ENCODE measurements at regions not wholly inside any gene's neighbourhood (a gene's known extent, or its start where the extent isn't known, plus 50 kb on each side); places are given as distances from the start of the nearest gene placed in this dataset.
A peak's percentile ranks its signal among the peaks of the same experiment; 100 is the strongest.

DNA sequence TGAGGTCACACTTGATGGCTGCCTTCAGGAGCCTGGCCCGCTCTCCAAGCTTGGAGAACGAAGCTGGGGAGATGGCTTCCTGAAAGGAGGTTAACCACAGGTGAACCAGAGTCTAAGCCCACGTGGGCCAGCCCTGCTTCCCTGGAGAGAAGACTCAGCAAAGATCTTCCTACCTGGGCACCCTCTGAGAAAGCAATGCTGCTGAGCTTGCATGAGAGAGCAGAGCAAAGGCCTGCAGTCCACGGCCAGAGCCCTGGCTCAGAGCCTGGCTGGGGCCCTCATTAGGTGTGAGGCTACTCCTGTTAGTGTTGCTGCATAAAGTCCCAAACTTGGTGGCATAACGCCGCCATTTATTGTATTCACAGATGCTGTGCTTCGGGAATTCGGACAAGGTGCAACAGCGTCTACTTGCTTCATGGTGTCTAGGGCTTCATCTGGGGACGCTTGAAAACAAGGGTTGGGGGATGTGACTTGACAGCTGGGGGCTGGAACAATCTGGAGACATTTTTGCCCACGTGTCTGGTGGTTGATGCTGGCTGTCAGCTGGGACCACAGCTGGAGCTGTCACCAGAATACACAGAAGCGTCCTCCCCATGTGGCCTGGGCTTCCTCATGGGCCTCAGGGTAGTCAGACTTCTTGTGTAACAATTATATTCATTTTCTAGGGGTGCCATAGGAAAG is 87.9 kb upstream of the MEF2A start:
- no peak for DNase-seq (ENCODE audit: low spot score in 2 of 2)
- TF ChIP-seq, protein P1, sequence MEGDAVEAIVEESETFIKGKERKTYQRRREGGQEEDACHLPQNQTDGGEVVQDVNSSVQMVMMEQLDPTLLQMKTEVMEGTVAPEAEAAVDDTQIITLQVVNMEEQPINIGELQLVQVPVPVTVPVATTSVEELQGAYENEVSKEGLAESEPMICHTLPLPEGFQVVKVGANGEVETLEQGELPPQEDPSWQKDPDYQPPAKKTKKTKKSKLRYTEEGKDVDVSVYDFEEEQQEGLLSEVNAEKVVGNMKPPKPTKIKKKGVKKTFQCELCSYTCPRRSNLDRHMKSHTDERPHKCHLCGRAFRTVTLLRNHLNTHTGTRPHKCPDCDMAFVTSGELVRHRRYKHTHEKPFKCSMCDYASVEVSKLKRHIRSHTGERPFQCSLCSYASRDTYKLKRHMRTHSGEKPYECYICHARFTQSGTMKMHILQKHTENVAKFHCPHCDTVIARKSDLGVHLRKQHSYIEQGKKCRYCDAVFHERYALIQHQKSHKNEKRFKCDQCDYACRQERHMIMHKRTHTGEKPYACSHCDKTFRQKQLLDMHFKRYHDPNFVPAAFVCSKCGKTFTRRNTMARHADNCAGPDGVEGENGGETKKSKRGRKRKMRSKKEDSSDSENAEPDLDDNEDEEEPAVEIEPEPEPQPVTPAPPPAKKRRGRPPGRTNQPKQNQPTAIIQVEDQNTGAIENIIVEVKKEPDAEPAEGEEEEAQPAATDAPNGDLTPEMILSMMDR (IDR thresholded peaks at IDR 0.05) = no peak
- intact Hi-C loops (cut with DNase I) = loop anchor here (2.0 to 5.0 kb wide), 2 partner anchors 29 to 36 kb away; no protein-coding TSS in a partner anchor
- Histone ChIP-seq H3K36me3 (no peaks in the 10 kb centered on the region), H3K4me3 (no peak overlapping the region), H3K27me3 (no peaks in the 10 kb centered on the region), H3K9me3 (no peaks in the 10 kb centered on the region), H3K4me1 (peaks cover 16 to 22% of the 10 kb centered on the region in 2 donors), H3K27ac (peak overlapping the region; percentile 80 to 86)

DNA sequence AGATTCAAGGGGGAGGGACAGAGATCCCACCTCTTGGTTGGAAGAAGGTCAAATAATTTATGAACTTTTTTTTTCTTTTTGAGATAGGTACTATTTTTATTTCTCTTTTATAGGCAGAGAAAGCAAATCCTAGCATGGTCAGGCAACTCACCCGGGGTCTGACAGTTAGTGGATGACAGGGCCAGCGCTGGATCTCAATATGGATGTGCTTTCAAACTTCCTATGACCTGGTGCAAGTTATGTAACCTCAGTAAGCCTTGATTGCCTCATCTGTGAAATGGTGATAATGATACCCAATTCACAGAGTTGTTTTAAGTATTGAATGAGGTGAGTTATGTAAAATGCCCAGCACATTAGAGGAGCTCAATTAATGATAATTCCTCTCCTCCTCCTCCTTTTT is 86.8 kb upstream of the MEF2A start:
- Histone ChIP-seq H3K36me3 (no peaks in the 10 kb centered on the region), H3K4me3 (no peak overlapping the region), H3K27me3 (no peaks in the 10 kb centered on the region), H3K4me1 (peaks cover 10 to 19% of the 10 kb centered on the region in 2 donors), H3K27ac (no peak overlapping the region), H3K9me3 (no peaks in the 10 kb centered on the region)
- TF ChIP-seq, protein P1 (IDR thresholded peaks at IDR 0.05) = no peak
- no peak for DNase-seq (ENCODE audit: low spot score in 2 of 2)
- intact Hi-C loops (cut with DNase I) = loop anchor here (5.0 kb wide), 1 partner anchor 37 kb away; no protein-coding TSS in a partner anchor

DNA sequence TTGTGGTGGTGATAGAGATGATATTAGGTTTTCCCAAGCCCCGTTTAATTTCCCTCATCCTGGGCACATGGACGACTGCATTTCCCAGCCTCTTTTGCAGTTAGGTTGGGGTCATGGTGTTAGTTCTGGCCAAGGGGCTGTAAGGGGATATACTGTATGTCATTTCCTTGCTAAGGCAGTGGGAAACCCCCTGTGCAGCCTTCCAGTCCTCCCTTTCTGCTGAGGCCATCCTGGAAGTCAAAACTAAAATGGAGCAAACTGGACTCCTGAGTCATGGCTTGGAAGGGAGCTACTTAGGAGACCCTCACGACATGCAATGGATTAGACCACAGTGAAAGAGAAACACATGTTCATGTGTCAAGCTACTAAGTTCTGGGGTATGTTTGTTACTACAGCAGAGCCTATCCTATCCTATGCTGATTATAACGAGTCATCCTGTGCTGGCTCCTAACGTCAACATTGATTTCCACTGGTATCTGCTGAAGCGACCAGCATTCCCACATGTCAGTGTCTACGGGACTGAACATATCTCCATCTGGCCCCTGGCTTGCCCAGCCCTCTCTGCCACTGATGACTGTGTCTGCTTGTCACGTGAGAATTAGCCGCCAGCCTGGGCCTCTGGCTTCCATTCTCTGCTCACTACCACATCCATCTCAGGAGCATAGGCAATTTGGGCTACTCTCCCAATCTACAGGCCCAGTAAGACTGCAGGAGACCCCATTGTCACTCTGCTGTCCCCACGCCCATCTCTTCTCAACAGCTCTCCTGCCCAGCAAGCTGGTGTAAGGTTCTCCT is 85.6 kb upstream of the MEF2A start:
- Histone ChIP-seq H3K27me3 (no peaks in the 10 kb centered on the region), H3K9me3 (no peaks in the 10 kb centered on the region), H3K4me1 (peaks cover 10 to 13% of the 10 kb centered on the region in 2 donors), H3K27ac (no peak overlapping the region), H3K36me3 (no peaks in the 10 kb centered on the region), H3K4me3 (no peak overlapping the region)
- no peak for DNase-seq (ENCODE audit: low spot score in 2 of 2)
- TF ChIP-seq, protein P1 (IDR thresholded peaks at IDR 0.05) = no peak
- intact Hi-C loops (cut with DNase I) = no loop called here

DNA sequence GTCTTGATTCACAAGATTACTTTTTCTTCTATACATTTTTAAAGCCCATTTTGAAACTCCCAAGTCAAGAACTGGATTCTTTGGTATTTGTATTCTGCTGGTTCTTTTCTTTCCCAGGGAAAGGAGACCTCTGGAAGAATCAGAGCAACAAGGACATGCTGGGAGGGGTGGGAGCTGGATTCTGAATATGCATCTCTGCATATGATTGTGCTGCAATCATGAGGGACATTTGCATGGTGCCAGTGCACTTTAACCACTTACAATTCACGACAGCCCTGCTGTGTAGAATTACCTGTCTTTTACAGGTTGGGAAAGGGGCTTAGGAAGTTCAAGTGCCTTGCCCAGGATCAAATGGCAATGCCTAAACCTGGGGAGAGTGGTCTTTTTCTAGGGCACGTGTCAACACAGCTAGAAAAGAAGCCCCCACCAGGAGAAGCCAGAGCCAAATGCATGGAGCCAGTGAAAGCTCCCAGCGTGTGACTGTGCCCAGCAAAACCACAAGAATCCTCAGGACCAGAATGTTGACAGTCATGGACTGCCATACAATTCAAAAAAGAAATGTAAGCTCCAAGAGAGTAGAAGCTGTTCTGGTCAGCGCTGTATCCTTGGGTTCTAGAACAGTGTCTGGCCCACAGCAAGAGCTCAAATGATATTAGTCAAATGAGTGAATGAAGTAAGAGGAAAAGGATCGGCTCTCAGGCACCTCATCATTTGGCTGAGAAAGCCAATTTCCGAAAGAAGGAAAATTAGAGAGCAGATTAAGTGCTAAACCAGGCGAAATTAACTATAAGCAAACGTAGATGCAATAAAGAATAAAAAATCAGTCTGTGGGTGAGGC is 84.5 kb upstream of the MEF2A start:
- TF ChIP-seq, protein P1 (IDR thresholded peaks at IDR 0.05) = no peak
- H3K9me3 ChIP-seq = no peaks in the 10 kb centered on the region
- H3K4me3 ChIP-seq = no peak overlapping the region
- H3K4me1 ChIP-seq = peaks cover 10 to 15% of the 10 kb centered on the region in 2 donors
- H3K36me3 ChIP-seq = no peaks in the 10 kb centered on the region
- H3K27me3 ChIP-seq = no peaks in the 10 kb centered on the region
- DNase-seq (ENCODE audit: low spot score in 2 of 2) = no peak
- no peak overlapping the region for H3K27ac ChIP-seq
- intact Hi-C loops (cut with DNase I) = no loop called here

DNA sequence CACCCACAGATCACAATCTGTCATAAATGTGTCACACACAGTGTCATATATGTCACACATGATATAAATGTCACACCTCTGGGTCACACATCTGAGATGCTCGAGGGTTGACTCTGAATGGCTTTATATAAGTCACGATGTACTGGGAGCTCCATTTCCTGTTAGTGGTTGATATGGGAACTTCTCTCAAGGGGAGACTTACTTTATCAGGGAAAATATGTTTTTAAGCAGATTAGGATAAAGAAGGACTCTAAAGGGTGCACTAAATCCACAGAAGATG is 83.9 kb upstream of the MEF2A start:
- Histone ChIP-seq H3K9me3 (no peaks in the 10 kb centered on the region), H3K27ac (no peak overlapping the region), H3K36me3 (no peaks in the 10 kb centered on the region), H3K4me3 (no peak overlapping the region), H3K27me3 (no peaks in the 10 kb centered on the region), H3K4me1 (peaks cover 7 to 13% of the 10 kb centered on the region in 2 donors)
- intact Hi-C loops (cut with DNase I) = no loop called here
- DNase-seq (ENCODE audit: low spot score in 2 of 2) = no peak
- TF ChIP-seq, protein P1 (IDR thresholded peaks at IDR 0.05) = no peak

All from ascending aorta (tissue), 2 donors.